Osteoblast (primary cell): ENCODE measurements at regions not wholly inside any gene's neighbourhood (a gene's known extent, or its start where the extent isn't known, plus 50 kb on each side); places are given as distances from the start of the nearest gene placed in this dataset.
"Not testable (repeated sequence)": the region's sequence is repeated elsewhere in the genome, so short reads cannot be mapped to it uniquely, and the experiment has no call there.

Source experiments
- DNase-seq: peaks from one replicate; pipeline ENCODE4 v3.0.0; 2011; ENCODE audit warnings: low spot score, mixed read lengths; ENCODE audit not compliant: insufficient read length; ENCODE audit errors: missing footprints
- H2AFZ ChIP-seq: 2 replicates; pipeline ENCODE4 v1.6.0; 2011; ENCODE audit warnings: mild to moderate bottlenecking, low read length
- H3K27ac ChIP-seq: 2 replicates; pipeline ENCODE4 v1.5.1; 2011; ENCODE audit warnings: mild to moderate bottlenecking, low read depth, low read length, moderate library complexity
- H3K27me3 ChIP-seq: 2 replicates; pipeline ENCODE4 v1.6.0; 2012; ENCODE audit warnings: mild to moderate bottlenecking, control low read depth, inconsistent platforms, low read length, moderate library complexity; ENCODE audit not compliant: insufficient read depth
- H3K36me3 ChIP-seq: 2 replicates; pipeline ENCODE4 v1.5.1; 2011; ENCODE audit warnings: mild to moderate bottlenecking, low read length, control low read depth, moderate library complexity; ENCODE audit not compliant: insufficient read depth
- H3K4me1 ChIP-seq: 2 replicates; pipeline ENCODE4 v1.5.1; 2011; ENCODE audit warnings: mild to moderate bottlenecking, low read length, control low read depth, moderate library complexity; ENCODE audit not compliant: insufficient read depth
- H3K4me2 ChIP-seq: 2 replicates; pipeline ENCODE4 v1.6.0; 2011; ENCODE audit warnings: mild to moderate bottlenecking, low read length; ENCODE audit not compliant: insufficient read depth
- H3K4me3 ChIP-seq: fragments of 200-600 bp; sonication (generic); 3 replicates; pipeline ENCODE4 v1.5.1; 2012; ENCODE audit warnings: mild to moderate bottlenecking, low read length, inconsistent platforms; ENCODE audit not compliant: insufficient read depth
- H3K79me2 ChIP-seq: 2 replicates; pipeline ENCODE4 v1.6.0; 2012; ENCODE audit warnings: mild to moderate bottlenecking, low read length, control low read depth, inconsistent platforms; ENCODE audit not compliant: insufficient read depth
- H3K9me3 ChIP-seq: 2 replicates; pipeline ENCODE4 v1.5.1; 2011; ENCODE audit warnings: low read depth, low read length, control low read depth
- H4K20me1 ChIP-seq: 2 replicates; pipeline ENCODE4 v1.6.0; 2012; ENCODE audit warnings: mild to moderate bottlenecking, low read length, control low read depth; ENCODE audit not compliant: insufficient read depth
- CTCF ChIP-seq: IDR thresholded peaks from 2 replicates; pipeline ENCODE4 v1.5.1; 2011; ENCODE audit warnings: mild to moderate bottlenecking, low read depth, low read length, moderate library complexity; ENCODE audit errors: extremely low read depth

- Histone ChIP-seq H3K9me3 (no peaks in the 10 kb centered on the region), H3K27ac (no peak overlapping the region), H2AFZ (no peak overlapping the region), H3K36me3 (no peaks in the 10 kb centered on the region), H3K27me3 (no peaks in the 10 kb centered on the region), H3K4me3 (no peak overlapping the region), H3K4me1 (peaks cover 6% of the 10 kb centered on the region), H3K4me2 (no peak overlapping the region), H4K20me1 (no peaks in the 10 kb centered on the region), H3K79me2 (no peaks in the 10 kb centered on the region)
- no peak for DNase-seq
- no peak for TF ChIP-seq CTCF
Measured at GRCh38 chr7:15820319-15820718, 133.8 kb upstream of the MEOX2 start.

- Histone ChIP-seq H3K9me3 (no peaks in the 10 kb centered on the region), H3K27me3 (no peaks in the 10 kb centered on the region), H4K20me1 (no peaks in the 10 kb centered on the region), H3K36me3 (no peaks in the 10 kb centered on the region), H3K79me2 (no peaks in the 10 kb centered on the region), H3K27ac (no peak overlapping the region), H2AFZ (no peak overlapping the region), H3K4me2 (no peak overlapping the region), H3K4me3 (no peak overlapping the region), H3K4me1 (peaks cover 4% of the 10 kb centered on the region)
- TF ChIP-seq CTCF = no peak
- no peak for DNase-seq
Measured at GRCh38 chr7:15816835-15817426, 130.4 kb upstream of the MEOX2 start.

GRCh38 chr7:15813448-15813847 is 127.0 kb upstream of the MEOX2 start:
- H3K9me3 ChIP-seq = no peaks in the 10 kb centered on the region
- H4K20me1 ChIP-seq = no peaks in the 10 kb centered on the region
- no peaks in the 10 kb centered on the region for H3K36me3 ChIP-seq
- no peak for TF ChIP-seq CTCF
- H3K4me3 ChIP-seq = no peak overlapping the region
- H3K79me2 ChIP-seq = no peaks in the 10 kb centered on the region
- H3K27me3 ChIP-seq = no peaks in the 10 kb centered on the region
- no peak overlapping the region for H3K27ac ChIP-seq
- no peaks in the 10 kb centered on the region for H3K4me1 ChIP-seq
- no peak overlapping the region for H3K4me2 ChIP-seq
- no peak for DNase-seq
- H2AFZ ChIP-seq = no peak overlapping the region

- H3K4me1 ChIP-seq, H3K36me3 ChIP-seq, H3K27me3 ChIP-seq, H4K20me1 ChIP-seq, H3K4me3 ChIP-seq, DNase-seq, H3K79me2 ChIP-seq, H3K27ac ChIP-seq, H2AFZ ChIP-seq, H3K4me2 ChIP-seq, H3K9me3 ChIP-seq: not testable (repeated sequence)
Measured at GRCh38 chr7:15810383-15810782, 123.9 kb upstream of the MEOX2 start.

GRCh38 chr7:15809936-15810335 is 123.5 kb upstream of the MEOX2 start:
- H3K27me3 ChIP-seq, DNase-seq, H3K4me2 ChIP-seq, H3K9me3 ChIP-seq, H3K36me3 ChIP-seq, H3K4me3 ChIP-seq, H2AFZ ChIP-seq, H3K79me2 ChIP-seq, H3K4me1 ChIP-seq, H3K27ac ChIP-seq, H4K20me1 ChIP-seq: not testable (repeated sequence)
